CD4-positive, alpha-beta T cell treated with Interleukin-6 for 4 hours (primary cell): ENCODE measurements at regions not wholly inside any gene's neighbourhood (a gene's known extent, or its start where the extent isn't known, plus 50 kb on each side); places are given as distances from the start of the nearest gene placed in this dataset.

Source experiments
- DNase-seq: peaks from one replicate; pipeline ENCODE4 v3.0.0-alpha.2; 2020; ENCODE audit warnings: mixed read lengths

GRCh38 chr1:53400761-53401674, 58.2 kb upstream of the DMRTB1 start:
- no peak for DNase-seq

GRCh38 chr1:53401813-53402745, 57.1 kb upstream of the DMRTB1 start:
- no peak for DNase-seq

- no peak for DNase-seq
Observed at GRCh38 chr1:53402891-53403655, 56.1 kb upstream of the DMRTB1 start.

DNA sequence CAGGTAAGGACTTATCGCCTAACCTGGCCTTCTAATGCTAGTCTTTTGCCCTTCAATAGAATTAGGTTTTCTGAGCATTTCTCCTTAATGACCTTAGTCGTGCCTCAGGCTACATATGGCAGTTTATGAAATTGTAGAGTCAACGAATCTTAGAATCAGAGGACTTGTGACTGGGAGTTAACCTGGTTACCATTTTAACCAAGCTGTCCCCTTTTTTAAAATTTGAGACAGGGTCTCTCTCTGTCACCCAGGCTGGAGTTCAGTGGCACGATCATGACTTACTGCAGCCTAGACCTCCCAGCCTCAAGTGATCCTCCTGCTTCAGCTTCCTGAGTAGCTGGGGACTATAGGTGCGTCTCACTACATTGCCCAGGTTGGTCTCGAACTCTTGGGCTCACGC, 53.5 kb upstream of the DMRTB1 start:
- no peak for DNase-seq

DNA sequence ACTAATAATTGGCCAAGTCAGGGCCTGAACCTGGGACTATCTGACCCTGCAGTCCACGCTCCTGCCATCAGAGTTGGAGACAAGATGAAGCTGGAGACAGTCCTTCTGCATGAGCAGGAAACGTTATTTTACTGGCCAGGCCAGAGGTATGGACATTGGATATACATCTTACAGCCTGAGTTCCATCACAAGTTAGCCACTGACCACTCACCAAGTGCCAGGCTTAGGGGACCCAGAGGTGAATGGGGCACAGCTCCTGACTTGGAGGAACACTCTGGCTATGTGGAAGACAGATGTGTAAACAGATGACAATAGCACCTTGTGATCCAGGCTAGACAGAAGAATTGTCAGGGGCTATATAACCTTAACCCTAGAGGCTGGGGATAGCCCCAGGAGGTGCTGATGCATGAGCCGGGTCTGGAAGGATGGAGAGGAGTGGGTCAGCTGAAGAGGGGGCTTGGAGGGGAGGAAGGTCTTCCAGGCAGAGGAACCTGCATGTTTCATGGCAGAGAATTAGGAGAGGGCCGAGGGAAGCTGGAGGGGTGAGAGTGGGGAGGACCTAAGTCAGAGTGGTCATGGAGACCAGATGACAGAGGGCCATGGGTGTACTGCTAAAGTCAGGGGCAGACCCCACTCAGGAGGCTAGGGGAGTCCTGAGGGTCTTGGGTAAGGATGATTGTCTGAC, 52.5 kb upstream of the DMRTB1 start:
- DNase-seq: no peak

GRCh38 chr1:53408013-53408754, 51.0 kb upstream of the DMRTB1 start:
- DNase-seq: no peak

- no peak for DNase-seq
Observed at GRCh38 chr1:53408755-53409129, 50.5 kb upstream of the DMRTB1 start.

DNA sequence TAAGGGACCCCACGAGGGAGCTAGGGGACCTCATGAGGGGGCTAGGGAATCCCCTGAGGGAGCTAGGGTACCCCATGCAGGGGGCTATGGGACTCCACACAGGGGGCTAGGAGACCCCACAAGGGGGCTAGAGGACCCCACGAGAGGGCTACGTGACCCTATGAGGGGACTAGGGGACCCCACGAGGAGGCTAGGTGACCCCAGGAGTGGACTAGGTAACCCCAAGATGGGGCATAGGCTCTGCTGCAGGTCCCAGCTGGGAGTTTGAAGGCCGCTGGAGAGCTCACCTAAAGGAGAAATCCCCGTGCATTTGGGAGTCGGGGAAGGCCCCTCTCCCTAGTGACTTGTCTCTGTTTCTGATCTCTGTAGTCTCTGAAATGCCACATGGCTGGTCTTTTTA, 50.0 kb upstream of the DMRTB1 start:
- DNase-seq: no peak
